ENCODE measurements at regions not wholly inside any gene's neighbourhood (a gene's known extent, or its start where the extent isn't known, plus 50 kb on each side); places are given as distances from the start of the nearest gene placed in this dataset.
"Not testable (repeated sequence)": the region's sequence is repeated elsewhere in the genome, so short reads cannot be mapped to it uniquely, and the experiment has no call there.

DNA sequence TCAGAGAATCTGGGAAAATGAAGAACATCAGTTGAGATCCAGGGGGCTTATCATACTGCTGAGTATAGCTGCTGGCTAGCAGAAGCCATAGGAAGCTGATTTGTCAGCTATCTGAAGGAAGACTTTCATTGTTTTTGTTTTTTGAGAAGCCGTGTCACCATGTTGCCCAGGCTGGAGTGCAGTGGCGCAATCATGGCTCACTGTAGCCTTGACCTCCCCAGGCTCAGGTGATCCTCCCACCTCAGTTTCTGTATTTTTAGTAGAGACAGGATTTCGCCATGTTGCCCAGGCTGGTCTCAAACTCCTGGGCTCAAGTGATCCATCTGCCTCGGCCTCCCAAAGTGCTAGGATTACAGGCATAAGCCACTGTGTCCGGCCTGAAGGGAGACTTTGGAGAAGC lies 101.5 kb upstream of the RHOBTB1 start:
- DNase-seq (ENCODE audit: low spot score); ATAC-seq; intact Hi-C loops (cut with DNase I): not testable (repeated sequence)

DNA sequence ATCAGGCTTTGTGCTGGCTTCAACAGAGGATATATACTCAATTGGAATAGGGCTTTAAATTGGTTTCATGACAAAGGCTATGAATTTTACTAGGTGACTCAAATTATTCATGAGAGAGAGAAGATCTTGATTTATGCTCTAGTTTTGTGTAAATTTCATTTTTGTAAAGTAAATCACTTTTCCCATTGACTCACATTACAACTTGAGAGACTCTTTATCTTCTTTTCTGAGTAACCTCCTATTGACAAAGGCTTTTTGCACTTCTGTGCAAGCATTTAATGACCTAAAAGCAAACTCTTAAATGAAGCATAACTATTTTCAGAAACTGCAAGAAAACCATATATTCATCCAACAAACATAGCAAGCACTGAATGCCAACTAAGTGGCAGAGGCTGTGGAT lies 98.5 kb upstream of the RHOBTB1 start:
- intact Hi-C loops (cut with DNase I) = no loop called here
- ATAC-seq (no peak), DNase-seq (ENCODE audit: low spot score) (no peak)

DNA sequence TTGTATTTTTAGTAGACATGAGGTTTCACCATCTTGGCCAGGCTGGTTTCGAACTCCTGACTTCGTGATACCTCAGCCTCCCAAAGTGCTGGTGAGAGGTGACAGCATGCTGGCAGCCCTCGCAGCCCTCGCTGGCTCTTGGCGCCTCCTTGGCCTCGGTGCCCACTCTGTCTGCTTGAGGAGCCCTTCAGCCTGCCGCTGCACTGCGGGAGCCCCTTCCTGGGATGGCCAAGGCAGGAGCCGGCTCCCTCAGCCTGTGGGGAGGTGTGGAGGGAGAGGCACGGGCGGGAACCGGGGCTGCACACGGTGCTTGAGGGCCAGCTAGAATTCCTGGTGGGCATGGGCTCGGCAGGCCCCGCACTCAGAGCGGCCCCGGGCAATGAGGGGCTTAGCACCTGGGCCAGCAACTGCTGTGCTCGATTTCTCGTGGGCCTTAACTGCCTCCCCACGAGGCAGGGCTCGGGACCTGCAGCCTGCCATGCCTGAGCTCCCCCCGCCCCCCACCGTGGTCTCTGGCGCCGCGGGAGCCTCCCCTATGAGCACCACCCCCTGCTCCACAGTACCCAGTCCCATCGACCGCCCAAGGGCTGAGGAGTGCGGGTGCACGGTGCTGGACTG lies 96.5 kb upstream of the RHOBTB1 start:
- intact Hi-C loops (cut with DNase I) = no loop called here
- ATAC-seq (no peak), DNase-seq (ENCODE audit: low spot score) (no peak)

DNA sequence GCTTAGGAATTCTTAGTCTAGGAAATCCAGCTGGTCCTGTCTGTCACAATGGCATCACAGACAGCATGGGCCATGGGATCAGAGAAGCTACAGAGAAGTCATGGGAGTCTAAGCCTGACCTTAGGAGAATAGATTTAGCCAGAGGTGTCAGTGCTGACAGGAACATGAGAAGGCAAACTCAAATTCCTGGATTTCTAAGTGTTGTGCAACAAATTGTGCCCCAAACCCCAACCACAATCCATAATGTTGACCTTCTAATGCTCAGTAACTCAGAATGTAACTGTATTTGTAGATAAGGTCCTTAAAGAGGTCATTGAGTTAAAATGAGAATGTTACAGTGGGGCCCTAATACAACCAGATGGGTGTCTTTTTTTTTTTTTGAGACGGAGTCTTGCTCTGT lies 95.9 kb upstream of the RHOBTB1 start:
- intact Hi-C loops (cut with DNase I) = no loop called here
- DNase-seq (ENCODE audit: low spot score) = no peak
- ATAC-seq = no peak

DNA sequence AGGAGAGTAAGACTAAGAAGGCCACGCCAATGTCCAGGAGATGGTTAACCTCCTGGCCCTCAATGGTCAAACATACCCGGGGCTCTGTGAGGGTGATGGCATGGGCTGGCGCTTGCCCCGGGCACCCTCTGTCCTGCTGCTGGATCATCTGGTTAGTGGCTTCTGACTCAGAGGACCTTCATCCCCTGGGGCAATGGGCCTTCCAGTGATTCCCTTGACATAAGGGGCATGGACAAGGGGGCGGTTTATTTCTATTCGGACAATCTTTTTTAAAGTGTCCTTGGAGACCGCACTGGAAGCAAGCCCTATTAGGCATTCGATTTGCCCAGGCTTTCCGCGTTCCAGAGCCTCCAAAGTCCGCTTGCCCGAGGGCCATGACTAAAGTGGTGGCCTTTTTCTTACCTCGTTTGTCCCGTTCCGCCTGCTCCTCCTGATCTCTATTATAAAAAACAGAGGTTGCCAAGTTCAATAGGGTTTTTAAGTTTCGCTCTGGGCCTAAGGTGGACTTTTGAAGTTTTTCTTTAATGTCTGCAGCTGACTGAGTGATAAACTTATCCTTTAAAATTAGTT lies 93.4 kb upstream of the RHOBTB1 start:
- DNase-seq (ENCODE audit: low spot score); ATAC-seq; intact Hi-C loops (cut with DNase I): not testable (repeated sequence)

DNA sequence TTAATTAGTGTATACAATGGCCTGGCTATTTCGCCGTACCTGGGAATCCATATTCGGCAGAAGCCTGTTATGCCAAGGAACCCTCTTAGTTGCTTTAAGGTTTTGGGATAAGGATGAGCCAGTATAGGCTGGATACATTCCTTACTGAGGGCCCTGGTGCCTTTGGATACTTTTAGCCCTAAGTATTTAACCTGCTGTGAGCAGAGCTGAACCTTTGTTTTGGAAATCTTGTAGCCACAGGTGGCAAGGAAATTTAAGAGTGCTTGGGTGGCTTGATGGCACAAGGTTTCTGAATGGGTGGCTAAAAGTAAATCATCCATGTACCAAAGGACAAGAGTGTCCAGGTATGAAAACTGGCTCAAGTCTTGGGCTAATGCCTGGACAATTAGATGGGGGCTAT lies 92.2 kb upstream of the RHOBTB1 start:
- intact Hi-C loops (cut with DNase I); ATAC-seq; DNase-seq (ENCODE audit: low spot score): not testable (repeated sequence)

DNA sequence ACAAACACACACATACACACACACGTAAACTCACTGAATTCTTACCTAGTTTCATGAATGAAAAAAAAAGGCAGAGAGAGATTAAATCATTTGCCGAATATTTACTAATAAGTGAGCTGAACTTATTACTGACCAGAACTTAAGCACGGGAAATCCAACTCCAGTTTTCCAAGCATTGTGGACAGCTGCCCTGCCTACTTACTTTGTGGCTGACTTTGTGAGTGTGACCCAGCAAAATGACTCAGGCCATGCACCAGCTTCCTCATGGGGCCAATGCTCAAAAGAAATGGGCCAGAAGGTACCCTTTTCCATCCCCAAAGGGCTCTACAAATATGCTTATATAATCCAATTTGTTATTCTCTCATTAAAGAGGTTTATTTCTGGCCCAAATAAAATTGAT lies 87.4 kb upstream of the RHOBTB1 start:
- intact Hi-C loops (cut with DNase I) = no loop called here

DNA sequence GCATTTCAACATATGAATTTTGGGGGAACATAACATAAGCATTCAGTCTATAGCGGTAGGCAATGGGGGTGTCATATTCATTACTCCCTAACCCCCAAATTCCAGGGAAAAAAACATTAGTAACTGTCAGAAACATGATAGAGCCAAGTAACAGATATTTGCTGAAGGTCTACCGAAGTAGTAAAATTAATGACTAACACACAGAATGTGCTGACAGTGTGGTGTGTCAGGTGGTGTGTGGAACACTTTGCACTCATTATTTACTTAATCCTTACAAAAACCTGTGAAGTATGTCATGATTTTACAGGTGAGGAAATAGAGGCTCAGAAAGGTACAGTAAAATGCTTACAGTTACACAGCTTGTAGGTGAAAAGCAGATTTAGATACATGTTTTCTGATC lies 85.4 kb upstream of the RHOBTB1 start:
- intact Hi-C loops (cut with DNase I) = no loop called here
- DNase-seq (ENCODE audit: low spot score) (no peak), ATAC-seq (no peak)

More for the DNA sequence above, 87.4 kb upstream of the RHOBTB1 start:
- DNase-seq (ENCODE audit: low spot score) = no peak
- no peak for ATAC-seq

DNA sequence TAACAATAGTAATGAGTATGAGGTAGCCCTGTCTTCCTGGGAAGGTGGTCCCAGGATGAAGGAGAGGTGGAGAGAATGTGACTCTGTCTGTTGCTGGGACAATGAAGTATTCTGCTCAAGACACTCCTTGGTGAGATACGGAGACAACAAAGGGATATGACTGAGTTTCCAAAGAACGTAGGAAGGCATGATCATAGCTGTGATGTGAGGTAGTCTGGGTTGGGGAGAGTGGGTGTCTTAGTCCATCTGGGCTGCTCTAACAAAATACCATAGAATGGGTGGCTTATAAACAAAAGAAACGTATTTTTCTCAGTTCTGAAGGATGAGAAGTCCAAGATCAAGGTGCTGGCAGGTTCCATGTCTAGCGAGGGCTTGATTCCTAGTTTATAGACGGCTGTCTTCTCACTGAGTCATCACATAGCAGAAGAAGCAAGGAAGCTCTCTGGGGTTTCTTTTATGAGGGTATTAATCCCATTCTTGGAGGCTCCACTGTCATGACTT lies 84.9 kb upstream of the RHOBTB1 start:
- DNase-seq (ENCODE audit: low spot score) (no peak), ATAC-seq (no peak)
- intact Hi-C loops (cut with DNase I) = no loop called here

DNA sequence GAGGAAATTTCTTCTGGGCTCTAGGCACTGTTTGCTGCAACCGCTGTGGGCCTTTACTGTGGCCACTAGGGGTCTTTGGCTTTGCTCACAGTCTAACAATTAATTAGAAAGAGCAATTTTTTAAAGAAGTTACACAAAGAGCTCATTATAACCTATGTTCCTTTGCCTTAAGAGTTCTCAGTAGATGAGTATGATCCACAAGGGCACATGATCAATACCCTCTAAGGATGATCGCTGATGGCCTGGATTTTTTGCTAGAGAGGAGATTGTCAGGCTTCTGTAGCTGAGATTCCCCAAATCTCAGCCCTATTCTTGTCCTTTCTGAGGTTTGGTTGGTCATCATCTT lies 80.8 kb upstream of the RHOBTB1 start:
- DNase-seq (ENCODE audit: low spot score) (no peak), ATAC-seq (no peak)
- intact Hi-C loops (cut with DNase I) = no loop called here

DNA sequence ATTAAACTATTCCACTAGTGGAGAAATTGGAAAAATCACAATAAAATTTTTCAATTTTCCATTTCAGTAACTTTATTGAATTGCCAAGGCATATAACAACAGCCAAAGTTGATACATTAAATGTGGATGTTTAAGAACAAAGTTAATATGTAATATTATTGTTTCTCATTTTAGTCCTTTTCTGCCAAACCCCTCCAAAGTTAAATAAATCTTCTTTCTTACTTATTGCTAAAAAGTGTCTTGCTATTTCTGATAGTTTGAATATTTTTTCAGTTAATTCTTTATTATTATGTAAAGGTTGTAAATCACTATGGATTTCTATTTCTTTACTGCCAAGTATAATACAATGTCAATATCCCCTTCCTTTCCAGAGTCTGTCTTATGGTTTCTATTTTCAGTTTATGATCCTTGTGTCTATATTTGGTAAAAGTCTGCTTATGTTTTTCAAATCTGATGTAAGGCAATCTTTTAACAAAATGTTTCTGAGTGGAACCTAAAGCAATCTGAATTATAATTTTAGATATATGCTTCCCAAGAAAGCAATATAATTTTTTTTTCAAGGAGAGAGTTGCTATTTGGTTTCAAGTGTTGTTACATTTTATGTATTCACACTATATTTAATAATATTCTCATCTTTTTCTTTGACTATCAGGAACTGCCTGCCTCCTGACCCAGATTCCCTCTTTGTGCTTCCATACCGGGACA lies 80.3 kb upstream of the RHOBTB1 start:
- ATAC-seq = no peak
- DNase-seq (ENCODE audit: low spot score) = no peak
- intact Hi-C loops (cut with DNase I) = no loop called here

DNA sequence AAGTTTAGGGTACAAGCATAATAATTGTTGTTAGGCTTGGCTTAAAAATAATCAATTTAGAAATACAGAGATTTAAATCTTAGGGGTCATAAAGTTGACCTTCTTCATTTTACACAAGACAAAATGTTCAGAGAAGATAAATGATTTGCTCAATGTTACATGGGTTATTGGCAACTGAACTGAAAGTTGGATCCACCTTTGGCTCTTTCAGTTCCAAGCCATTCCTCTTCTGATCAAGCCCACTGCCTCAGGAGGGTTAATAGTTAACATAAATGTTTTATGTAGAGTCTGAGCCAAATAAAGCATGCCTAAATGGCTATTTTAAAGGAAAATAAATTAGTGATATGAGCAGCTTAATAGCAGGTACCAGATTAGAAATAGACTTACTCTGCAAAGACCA lies 79.1 kb upstream of the RHOBTB1 start:
- DNase-seq (ENCODE audit: low spot score) (no peak), ATAC-seq (no peak)
- intact Hi-C loops (cut with DNase I) = no loop called here

DNA sequence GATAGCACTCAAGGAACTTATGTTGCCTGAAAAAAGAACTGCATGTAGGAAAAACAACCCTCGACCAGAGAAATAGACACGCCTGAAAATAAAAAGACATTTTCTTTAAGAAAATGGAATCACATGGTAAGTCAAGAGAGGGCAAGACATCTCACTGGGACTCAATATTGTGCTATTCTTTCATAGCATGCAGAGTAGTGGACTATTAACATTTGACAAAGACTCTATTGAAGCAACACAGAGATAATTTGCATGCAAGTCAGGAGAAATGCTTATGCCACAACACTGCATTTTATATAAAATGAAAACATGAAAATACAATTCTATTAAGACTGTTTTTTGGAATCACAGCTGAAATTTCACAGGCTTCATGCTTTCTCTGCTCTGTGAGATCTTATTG lies 77.9 kb upstream of the RHOBTB1 start:
- intact Hi-C loops (cut with DNase I) = no loop called here
- ATAC-seq (no peak), DNase-seq (ENCODE audit: low spot score) (no peak)

DNA sequence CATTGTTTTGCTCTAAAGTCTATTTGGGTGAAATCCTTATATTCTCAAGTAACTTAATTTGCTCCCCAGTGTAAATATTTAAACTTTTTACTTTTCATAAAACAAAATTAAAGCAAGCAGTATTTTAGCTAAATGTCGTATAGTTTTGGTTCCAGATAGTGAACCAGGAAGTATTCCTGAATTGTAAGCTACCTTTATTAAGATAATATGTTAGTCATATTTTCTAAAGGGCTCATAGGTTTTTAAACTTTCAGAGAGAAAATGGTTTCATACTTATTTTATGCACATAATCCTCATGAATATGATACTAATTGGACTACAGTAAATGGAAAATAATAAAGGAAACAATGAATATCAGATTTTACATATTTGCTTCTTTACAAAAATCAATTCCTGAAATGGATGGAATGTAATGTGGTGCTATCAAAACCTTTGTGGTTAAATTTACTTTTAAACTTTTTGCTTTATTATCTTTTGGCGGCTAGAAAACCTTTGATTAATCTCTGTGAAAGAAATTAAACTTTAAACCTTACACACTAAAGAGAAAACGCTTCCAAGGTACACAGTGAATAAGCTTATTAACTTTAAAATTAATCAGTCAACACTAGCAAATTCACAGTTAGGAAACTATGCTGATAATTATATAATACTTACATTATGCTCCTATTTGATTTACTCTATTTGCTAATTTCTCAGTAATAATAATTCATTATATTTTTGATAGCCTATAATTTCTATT lies 76.6 kb upstream of the RHOBTB1 start:
- ATAC-seq = no peak
- intact Hi-C loops (cut with DNase I) = no loop called here
- DNase-seq (ENCODE audit: low spot score) = no peak

DNA sequence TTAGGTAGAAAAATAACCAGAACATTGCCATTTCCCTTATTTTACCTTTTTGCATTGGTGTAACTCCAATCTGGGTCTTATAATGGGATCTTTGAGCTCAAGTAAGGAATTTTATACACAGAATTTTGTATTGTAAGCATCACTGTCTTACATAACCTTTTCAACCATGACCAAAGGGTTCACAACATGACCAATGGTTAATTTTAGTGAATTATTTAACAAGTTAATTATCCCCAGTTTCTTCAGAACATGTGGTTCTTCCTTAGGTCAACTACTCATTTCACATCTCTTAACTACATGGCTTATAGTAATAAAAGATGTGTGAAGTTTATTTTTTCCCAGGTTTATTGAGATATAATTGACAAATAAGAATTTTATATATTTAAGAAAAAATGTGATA lies 74.2 kb upstream of the RHOBTB1 start:
- intact Hi-C loops (cut with DNase I) = no loop called here
- ATAC-seq (no peak), DNase-seq (ENCODE audit: low spot score) (no peak)

DNA sequence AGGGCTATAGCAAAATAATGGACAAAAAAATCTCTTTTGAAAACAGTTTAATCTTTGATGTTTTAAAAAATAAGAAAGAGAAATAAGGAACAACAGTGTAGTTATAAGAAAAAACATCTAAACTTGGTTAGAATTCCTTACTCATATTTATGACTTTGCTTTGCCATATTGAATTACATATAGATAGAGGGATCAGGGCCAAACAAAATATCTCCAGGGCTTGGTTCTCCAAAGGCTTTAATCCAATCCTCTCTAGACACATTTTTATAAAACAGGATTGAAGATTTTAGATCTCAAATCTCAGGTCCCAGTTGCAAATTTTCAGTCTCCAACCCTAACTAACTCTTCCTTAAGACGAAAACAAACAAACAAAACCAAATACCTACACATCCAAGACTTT lies 72.6 kb upstream of the RHOBTB1 start:
- intact Hi-C loops (cut with DNase I) = no loop called here
- DNase-seq (ENCODE audit: low spot score) (no peak), ATAC-seq (no peak)

DNA sequence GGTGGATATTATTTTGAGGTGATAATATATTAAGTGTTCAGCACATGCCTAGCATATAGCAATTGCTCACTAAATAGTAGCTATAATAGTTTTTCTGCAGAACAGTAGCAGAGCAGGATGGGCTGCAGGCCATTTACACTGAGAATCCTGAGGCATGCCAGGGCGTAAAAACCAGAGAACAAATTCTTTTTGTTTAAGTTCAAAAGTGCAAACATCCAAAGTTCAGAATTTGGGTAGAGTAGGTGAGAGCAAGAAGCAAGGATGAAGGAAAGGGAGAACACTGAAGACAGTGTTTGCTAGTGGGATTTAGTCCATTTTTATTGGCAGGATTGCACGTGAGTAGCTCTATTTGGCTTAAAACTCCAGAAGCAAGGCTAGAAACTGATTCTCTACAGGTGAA lies 72.0 kb upstream of the RHOBTB1 start:
- intact Hi-C loops (cut with DNase I) = no loop called here
- no peak for DNase-seq (ENCODE audit: low spot score)
- ATAC-seq = no peak

DNA sequence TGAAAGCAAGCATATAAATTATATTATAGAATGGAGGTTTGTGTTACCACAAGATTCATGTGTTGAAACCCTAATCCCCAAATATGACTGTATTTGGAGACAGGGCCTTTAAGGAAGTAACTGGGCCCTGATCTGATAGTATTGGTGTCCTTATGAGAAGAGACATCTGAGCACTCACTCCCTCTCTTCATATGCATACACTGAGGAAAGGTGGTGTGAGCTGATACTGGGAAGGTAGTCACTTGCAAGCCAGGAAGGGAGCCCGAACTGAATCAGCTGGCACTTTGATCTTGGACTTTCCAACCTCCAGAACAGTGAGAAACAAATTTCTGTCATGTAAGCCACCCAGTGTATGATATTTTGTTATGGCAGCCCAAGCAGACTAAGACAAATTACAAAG lies 66.9 kb upstream of the RHOBTB1 start:
- intact Hi-C loops (cut with DNase I) = no loop called here
- ATAC-seq (no peak), DNase-seq (ENCODE audit: low spot score) (no peak)

DNA sequence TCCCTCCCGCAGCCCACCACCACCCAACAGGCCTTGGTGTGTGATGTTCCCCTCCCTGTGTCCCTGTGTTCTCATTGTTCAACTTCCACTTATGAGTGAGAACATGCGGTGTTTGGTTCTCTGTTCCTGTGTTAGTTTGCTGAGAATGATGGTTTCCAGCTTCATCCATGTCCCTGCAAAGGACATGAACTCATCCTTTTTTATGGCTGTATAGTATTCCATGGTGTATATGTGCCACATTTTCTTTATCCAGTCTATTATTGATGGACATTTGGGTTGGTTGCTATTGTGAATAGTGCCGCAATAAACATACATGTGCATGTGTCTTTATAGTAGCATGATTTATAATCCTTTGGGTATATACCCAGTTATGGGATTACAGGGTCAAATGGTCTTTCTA lies 59.1 kb upstream of the RHOBTB1 start:
- DNase-seq (ENCODE audit: low spot score); intact Hi-C loops (cut with DNase I); ATAC-seq: not testable (repeated sequence)

DNA sequence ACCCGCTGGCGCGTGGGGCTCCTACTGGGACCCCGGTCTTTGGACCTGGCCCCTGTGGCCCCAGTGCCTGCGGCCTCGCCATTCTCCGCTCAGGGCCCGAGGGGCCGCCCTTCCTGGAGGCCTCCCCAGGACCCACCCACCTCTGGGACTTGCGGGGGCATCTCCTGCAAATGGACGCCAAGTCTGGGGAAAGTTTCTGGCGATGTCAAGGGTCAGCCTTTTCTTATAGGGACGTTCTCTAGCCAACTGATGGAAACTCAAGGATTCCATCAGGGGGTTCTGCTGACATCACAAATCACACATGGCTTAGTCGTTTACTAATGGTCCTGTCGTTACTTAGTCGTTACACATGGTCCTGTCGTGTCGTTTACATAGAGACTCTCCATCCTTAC lies 57.7 kb upstream of the RHOBTB1 start:
- DNase-seq (ENCODE audit: low spot score) = no peak
- intact Hi-C loops (cut with DNase I) = no loop called here
- ATAC-seq = peak; percentile 13

Measured in sciatic nerve (tissue), 2 donors.